ENCODE measurements at regions not wholly inside any gene's neighbourhood (a gene's known extent, or its start where the extent isn't known, plus 50 kb on each side); places are given as distances from the start of the nearest gene placed in this dataset.
"Not testable (repeated sequence)": the region's sequence is repeated elsewhere in the genome, so short reads cannot be mapped to it uniquely, and the experiment has no call there.

DNA sequence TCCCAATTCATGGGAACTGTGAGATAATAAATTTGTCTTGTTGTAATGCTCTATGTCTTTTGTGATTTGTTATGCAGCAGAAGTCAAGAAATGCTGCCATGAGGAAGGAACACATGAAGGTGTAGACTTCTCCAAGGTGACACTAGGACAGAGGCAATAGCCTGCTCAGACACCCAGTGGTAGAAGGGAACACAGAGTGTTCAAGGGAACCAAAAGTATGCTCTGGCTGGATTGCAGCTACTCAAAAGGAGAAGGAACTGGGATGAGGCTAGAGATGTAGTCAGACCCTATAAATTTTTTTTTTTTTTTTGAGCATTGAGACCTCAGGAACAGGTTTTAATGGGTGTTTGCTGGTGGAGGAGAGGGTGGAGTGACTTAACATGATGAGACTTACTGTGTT, 232.5 kb downstream of the PARP8 start:
- no peak for DNase-seq

DNA sequence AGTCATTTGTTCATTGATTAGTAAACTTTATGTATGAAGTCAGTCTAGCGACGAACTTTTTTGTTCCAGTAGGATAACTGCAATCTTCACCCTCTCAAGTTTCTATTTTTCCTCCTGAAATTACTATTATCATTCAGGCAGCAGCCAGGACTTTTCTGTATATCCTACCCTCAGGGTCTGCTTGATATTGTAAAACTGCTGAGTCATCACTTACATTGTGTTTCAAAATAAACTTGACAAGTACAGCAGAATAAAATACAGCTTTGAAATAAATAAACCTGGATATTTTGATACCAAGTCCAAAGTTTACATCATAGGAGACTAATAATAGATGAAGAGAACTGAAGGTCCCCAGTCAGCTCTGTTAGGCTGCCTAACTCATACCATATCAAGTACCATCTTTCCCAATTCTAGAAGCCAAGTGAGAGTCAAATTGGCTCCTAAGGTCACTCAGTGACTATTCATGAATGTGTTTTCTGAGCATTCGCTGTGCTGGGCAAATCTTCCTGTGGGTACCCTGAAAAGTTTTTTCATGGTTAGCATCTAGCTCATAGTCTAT, 234.6 kb downstream of the PARP8 start:
- no peak for DNase-seq

GRCh38 chr5:50903651-50904050, 237.2 kb downstream of the PARP8 start:
- no peak for DNase-seq

DNA sequence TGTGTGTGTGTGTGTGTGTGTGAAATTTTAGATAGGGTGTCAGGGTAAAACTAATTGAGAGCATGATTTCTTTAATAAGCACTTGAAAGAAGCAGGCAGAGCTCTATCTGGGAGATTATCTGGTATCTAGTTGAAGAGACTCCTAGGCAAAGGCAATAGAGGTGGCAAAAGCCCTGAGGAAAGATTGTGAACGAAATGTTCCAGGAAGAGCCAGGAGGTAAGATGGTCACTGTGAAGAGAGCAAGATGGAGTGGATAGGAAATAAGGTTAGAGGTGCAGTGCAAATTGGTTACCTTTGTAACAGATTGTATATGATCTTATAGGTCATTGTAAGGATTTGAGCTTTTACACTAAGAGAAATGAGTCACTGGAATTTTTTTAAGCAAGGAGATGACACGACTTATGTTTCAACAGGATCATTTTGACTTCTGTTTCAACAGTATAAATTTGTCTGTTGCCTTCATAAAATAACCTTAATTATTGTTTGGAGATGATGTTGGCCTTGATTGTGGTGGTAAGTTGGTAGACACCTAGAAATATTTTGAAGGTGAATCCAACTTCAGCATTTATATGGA, 239.6 kb downstream of the PARP8 start:
- DNase-seq, result no peak

DNA sequence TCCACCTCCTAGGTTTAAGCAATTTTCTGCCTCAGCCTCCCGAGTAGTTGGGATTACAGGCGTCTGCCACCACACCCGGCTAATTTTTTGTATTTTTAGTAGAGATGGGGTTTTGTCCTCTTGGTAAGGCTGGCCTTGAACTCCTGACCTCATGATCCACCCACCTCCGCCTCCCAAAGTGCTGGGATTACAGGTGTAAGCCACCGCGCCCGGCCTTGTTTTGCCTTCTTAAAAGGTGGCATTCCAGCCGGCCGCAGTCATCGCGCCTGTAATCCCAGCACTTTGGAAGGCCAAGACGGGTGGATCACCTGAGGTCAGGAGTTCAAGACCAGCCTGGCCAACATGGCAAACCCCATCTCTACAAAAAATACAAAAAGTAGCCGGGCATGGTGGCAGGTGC, 253.7 kb downstream of the PARP8 start:
- not testable (repeated sequence) for DNase-seq

DNA sequence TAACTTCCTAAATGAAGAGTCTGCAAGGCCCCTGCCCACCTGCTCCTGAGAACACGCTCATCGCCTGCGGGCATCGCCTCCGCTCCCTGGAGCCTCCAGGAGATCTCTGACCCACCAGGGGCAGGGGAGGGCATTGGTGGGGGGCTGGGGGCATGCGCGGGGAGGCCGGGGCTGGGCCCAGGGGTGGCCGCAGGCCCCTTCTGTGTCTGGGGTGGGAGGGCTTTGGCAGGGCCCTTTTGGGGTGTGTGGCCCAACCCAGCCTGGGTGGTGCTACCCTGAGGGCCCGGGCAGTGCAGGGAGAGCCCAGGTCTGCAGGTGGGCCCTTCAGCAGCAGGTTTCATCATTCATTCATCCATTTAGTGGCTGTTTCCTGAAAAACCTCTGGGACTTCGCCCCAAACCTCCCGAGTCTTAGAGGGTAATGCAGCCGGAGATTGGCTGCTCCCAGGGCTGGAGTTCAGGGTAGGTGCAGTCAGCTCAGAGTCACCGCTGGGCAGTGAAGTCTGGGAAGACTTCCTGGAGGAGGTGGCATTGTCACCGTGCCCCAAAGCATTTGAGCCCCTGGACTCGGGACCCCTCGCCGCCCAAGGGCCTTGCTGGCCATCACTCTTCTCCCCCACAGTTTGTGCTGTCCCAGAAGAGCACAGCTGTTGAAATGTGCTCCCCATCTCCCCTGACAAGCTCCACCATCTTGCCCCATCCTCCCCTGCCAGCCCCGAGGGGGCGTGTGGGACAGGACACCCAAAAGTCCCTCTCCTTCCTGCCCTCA, 255.1 kb downstream of the PARP8 start:
- no peak for DNase-seq

DNA sequence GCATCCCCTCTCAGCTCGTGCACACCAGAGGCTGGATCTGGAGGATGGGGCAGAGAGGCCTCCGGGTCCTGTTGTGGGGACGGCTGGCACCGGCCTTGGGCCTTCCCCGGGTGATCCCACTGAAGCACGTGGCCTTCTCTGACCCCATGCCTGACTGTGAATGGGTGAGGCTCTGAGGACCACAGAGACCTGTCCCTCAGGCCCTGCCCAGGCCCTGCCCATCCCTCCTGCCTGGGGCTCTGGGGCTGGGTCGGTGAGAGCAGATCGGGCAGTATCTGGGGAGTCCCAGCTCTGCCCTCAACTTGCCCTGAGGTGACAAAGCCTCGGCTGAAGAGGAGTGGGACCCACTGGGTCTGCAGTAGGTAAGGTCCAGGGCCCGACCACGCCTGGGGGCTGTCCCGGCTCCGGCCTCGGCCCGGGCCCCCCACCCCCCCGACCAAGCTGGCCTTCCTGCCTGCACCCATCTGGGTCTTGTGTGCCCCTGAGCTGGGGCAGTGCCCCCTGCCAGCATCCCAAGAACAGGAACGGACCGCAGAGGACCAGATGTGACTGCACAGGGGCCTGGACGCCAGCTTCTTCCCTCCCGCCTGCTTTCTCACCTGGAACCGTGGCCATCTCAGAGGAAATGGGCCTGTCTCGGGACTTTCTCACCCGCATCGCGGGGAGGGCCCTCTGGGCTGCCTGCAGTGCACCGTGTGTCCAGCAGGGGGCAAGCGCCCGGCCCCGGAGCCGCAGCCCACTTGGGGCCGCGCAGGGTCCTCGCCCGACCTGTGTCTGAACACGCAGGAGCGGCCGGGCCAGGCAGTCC, 255.9 kb downstream of the PARP8 start:
- DNase-seq, result not testable (repeated sequence)

- peak; percentile 8 for DNase-seq
These were observed 256.7 kb downstream of the PARP8 start for GRCh38 chr5:50922942-50923767.

GRCh38 chr5:50923768-50924494, 257.5 kb downstream of the PARP8 start:
- no peak for DNase-seq

DNA sequence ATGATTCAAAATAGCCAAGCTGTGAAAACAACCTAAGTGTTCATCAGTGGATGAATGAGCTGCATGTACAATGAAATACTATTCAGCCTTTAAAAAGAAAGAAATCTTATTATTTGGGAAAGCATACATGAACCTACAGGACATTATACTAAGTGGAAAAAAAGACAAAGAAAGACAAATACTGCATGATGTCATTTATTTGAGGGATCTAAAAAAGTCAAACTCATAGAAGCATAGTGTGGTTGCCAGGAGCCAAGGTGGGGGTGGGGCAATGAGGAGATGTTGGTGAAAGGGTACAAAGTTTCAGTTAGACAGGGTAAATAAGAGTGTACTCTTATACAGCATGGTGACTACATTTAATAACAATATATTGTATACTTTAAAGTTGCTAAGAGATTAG, 261.5 kb downstream of the PARP8 start:
- no peak for DNase-seq

GRCh38 chr5:50929174-50929573, 262.7 kb downstream of the PARP8 start:
- no peak for DNase-seq

DNA sequence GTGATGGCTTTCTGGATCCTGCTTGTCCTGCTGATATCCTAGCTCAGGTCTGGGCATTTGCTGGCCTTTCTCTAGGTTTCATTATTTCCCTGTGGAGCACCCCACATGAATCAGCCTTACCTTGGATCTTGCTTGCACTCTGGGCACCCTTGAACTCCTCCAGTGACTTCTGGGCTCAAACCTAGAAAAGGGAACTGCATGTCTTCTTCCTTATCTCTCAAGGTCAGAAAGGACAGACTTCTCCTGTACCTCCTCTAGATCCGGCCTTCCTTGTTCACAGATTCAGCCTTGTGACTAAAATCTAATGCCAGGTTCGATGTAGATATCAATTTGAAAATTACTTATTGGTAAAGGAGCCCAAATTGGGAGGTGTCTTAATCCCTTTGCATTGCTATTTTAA, 267.9 kb downstream of the PARP8 start:
- no peak for DNase-seq

DNA sequence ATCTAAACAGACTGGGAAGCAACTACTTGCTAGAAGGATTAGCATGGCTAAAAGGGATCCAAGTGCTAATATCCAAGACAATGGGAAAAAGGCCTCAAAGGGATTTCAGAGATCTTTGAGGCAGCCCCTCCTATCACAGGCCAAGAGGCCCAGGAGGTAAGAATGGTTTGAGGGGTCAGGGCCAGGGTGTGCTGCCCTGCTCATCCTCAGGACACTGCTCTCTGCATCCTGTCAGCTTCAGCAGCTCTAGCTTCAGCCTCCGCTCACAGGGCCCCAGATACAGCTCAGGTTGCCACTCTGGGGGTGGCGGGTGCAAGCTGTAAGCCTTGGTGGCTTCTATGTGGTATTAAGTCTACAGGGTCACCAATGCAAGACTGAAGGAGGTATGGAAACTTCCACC, 278.7 kb downstream of the PARP8 start:
- DNase-seq, result no peak

DNA sequence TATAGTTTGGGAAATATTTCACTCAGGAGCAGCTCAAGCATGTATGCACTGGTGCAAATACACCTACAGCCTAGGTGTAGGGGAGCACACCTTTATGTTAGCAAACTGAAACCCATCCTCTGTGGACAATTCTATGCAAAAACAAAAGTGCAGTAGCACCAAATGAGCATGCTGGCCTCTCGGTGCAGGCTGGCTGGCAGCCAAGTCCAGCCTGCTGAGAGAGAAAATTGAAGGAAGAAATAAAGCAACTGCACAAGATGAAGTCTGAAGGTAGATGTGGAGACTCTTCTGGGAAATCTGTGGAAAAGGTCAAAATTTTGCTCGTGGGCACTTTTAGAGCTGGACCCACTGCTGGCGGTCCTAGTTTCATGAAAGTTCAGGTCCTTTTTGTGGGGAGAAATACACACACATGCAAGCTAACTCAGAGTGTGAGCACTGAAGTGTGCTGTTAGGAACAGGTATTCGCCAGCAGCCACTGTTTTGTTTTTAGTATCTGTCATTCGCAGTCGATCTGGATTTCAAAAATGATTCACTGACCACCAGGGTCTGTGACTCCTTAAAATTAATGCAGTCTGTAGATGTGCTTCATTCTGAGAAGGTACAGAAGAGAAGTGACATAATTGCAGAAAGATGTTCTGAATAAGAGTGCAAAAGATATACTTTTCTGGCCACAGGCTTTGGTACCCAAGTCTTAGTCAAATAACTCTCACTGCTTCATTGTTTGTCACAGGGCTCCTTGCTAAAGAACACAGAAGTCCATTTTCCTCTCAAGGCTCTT, 281.7 kb downstream of the PARP8 start:
- no peak for DNase-seq

GRCh38 chr5:50953290-50953689, 286.9 kb downstream of the PARP8 start:
- no peak for DNase-seq

DNA sequence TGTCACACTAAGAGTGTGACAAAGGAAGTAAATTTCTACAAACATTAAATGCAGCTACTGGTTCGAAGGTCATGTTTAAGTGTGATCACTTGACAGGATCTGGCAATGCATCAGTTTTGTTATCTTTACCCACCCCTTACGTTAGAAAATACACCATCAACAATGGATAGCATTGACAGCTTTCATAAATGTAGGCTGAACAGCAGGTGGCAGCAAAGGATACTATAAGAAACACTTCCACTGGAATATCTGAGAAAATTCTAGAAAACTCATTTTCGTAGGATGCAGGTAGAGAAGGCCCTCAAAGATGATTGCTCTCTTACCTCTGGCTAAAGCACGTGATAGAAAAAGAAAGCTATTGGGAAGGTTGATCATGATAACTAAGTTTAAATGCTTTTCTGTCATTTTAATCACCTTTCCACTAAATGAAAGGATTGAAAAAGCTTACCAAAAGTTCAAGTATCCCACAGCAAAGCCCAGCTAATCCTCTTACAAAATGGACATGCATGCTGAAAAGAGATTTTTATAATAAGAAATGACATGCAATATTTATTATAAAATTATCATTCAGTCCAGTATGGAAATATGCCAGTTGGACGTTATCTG, 292.5 kb downstream of the PARP8 start:
- DNase-seq, result peak; percentile 38

GRCh38 chr5:50962934-50963872, 296.8 kb downstream of the PARP8 start:
- DNase-seq, result peak; percentile 61

GRCh38 chr5:50963971-50964745, 297.7 kb downstream of the PARP8 start:
- DNase-seq, result peak; percentile 19

Data from NCI-H1092 (cell line).